Fibroblast of skin of back (primary cell): ENCODE measurements at regions not wholly inside any gene's neighbourhood (a gene's known extent, or its start where the extent isn't known, plus 50 kb on each side); places are given as distances from the start of the nearest gene placed in this dataset.
"Not testable (repeated sequence)": the region's sequence is repeated elsewhere in the genome, so short reads cannot be mapped to it uniquely, and the experiment has no call there.

Source experiments
- DNase-seq: peaks from one replicate; pipeline ENCODE4 v3.0.0-alpha.2; 2013

- no peak for DNase-seq
Observed at GRCh38 chr10:130957423-130957822, 354.1 kb downstream of the TCERG1L start.

- no peak for DNase-seq
Observed at GRCh38 chr10:130958003-130958402, 353.5 kb downstream of the TCERG1L start.

- no peak for DNase-seq
Observed at GRCh38 chr10:130958981-130959751, 352.4 kb downstream of the TCERG1L start.

DNA sequence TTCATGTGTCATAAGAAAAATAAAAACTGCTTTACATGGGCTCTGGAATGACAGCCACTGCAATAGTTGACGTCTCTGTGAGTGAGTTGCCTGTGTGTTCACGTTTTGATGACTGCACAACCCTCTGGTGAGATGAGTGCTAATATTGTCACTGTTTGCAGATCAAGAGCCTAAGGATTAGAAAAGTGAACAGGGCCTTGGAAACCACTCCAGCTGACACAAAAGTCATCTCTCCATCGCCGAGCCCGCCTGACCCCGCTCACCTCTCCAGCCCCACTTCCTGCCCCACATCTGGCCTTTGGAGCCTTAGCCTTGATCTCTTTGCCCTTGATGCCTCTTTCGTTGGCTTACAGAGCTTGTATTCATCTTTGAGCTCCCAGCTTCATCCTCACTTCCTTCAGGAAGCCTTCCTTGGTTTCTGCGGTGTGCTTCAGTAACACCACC is 351.7 kb downstream of the TCERG1L start:
- DNase-seq: no peak

DNA sequence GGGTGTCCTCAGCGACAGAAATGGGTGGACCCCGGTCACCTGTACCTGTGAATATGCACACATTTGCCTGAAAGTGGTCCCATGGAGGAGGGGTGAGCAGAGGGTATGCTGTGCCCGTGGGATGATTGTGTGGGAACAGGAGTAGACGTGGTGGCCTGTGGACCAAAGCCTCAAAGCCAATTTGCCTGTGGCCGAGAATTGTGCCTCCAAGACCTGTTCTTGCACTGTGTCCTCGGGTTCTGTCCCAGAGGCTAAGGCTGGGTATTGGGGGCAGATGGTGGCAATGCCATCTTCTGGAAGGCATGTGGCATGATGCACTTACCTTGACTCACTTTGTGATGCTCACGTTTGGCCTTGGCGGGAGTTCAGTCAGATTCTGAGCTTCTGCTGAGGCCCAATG is 351.0 kb downstream of the TCERG1L start:
- no peak for DNase-seq

DNA sequence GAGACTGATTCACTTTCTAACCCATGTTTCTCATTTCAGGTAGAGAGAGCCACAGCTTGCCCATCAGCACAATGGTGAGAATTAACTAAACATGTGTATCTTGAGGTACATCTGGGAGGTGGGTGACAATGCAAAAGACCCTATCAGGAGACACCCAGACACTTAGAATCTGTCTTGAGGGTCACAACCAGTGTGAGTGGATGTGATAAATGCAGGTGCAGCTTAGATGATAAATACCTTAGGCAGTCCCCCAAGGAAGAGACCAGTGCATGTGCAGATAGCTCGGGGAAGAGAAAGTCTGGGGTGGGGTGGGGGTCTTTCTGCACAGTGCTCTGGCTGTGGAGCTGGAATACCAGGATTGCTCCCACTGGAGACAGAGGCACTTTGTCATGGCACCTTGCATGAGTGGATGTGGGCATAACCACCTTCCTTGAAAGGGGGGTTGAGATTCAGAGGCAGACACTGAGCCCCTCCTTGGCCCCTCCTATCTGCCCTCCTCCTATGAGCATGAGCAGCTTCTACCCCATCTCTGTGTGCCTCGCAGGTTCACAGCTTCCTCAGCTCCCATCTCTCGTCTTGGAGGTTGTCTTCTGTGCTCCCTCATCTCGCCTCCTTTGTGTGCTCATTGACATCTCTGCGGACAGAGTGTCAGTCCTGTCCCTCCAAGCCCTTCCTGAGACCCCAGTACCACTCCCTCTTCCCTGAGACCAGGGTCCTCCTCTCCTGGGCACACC is 349.8 kb downstream of the TCERG1L start:
- DNase-seq: no peak

GRCh38 chr10:130962240-130963051 is 349.1 kb downstream of the TCERG1L start:
- DNase-seq: no peak

DNA sequence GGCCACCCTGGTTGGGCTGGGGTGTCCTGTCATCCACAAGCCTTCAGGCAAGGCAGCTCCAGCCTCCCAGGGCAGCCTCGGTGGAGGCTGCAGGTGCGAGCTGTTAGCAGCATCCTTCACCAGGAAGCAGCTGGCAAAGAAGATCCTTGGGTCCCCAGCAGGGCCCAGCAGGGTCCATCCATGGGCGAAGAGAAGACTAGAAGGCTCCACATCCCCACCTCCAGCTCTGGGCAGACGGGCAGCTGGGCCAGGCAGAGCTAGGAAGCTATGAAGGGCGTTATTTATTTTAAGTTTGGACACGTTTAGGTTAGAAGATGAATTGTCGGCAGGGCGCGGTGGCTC is 348.5 kb downstream of the TCERG1L start:
- no peak for DNase-seq

- no peak for DNase-seq
Observed at GRCh38 chr10:130963786-130964522, 347.6 kb downstream of the TCERG1L start.

GRCh38 chr10:130964771-130965170 is 346.8 kb downstream of the TCERG1L start:
- no peak for DNase-seq

- DNase-seq: no peak
Observed at GRCh38 chr10:130967161-130967560, 344.4 kb downstream of the TCERG1L start.

- DNase-seq: no peak
Observed at GRCh38 chr10:130967784-130968183, 343.7 kb downstream of the TCERG1L start.

- DNase-seq: no peak
Observed at GRCh38 chr10:130968511-130968910, 343.0 kb downstream of the TCERG1L start.

DNA sequence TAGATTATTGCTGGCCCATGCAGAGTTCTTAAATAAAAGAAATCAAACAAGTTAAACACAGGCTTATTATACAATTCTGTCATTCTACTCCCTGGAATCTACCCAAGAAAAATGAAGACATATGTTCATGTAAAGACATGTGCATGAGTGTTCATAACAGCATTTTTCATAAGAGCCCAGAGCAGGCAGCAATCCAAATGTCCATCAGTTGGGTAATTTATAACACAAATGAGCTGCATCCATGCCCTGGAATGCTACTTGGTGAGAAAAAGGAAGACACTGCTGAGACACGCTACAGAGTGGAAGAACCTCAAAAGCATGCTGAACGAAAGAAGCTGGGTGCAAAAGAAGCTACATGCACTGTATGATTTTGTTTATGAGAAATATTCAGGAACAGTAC is 342.6 kb downstream of the TCERG1L start:
- DNase-seq: no peak

DNA sequence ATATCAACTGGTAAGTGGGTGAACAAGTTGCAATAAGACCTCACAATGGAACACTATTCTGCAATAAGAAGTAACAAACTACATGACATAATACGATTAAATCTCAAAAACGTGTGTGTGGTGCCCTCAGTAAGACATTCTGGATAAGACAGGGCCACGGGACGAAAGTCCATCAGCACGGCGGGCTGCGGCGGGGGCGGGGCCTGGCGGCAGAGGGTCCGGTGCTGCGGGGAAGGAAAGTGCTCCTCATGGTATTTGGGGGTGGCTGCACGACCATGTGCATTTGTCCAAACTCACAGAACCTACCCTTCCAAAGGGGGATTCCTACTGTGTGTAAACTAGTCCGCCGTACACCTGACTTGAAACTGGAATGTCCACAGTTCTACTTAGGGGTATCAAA is 341.8 kb downstream of the TCERG1L start:
- DNase-seq: no peak

DNA sequence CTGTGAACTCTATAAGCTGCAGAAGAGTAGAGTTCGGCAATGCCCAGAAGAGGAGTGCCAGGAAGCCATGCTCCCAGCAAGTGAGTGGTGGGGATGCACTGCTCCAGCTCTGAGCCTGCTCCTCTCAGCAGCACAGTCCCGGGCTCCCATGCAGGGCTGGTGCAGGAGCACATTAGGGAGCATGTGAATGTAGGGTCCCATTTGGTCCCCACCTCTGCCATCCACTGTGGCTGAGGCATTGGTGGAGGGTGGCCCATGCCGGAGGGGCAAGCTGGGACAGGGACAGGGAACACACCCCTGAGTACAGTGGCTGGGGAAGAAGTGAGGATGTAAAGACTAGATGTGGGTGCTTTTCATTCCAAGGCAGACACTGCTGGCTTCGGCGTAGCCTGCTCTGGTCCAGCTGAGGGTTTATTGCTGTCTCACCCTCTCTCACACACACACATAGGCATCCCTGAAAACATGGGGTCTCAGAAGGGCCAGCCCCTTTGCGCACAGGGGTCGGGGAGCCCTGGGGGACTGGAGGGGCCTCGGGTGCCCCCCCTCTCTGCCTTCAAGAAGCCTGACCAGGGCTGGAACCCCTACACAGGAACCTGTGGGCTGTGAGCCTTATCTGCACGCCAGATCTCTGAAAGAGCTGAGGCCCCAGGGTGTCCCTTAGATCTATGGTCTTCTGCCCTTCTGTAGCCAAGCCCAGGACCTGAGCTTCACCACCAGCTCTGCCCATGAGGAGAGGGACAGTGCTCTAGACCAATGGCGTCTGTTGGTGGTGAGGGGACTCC is 341.0 kb downstream of the TCERG1L start:
- DNase-seq: no peak

GRCh38 chr10:130971123-130971435 is 340.4 kb downstream of the TCERG1L start:
- no peak for DNase-seq

DNA sequence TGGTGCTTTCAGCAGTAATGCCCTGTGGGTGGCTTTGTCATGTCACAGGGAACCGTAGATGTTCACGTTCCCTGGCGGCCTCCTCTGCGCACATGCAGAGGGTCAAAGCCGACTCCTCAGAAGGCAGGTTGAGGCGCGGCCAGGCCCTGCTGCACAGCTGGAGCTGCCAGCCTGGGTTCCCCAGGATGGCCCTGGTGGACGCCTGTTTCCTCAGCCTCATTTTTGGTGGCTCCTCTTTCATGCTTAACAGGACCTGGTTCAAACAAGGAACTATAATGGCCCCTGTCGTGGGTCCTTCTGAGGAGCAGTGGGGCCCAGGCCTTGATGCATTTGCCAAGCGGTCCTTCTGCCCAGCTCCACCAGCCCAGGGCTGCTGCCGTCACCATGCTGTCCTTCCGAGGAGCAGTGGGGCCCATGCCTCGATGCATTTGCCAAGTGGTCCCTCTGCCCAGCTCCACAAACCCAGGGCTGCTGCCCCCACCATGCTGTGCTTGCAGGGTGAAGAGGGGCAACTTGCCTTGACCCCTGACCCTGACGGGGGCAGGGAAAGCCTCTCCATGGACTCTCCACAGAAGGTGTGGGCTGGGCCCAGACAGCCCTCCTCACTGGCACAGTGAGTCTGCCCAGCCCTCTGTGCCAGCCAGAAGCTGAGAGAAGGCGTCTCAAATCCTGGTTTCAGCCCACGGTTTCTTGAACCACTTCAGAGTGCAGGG is 338.2 kb downstream of the TCERG1L start:
- DNase-seq: no peak

- no peak for DNase-seq
Observed at GRCh38 chr10:130974166-130974565, 337.4 kb downstream of the TCERG1L start.

DNA sequence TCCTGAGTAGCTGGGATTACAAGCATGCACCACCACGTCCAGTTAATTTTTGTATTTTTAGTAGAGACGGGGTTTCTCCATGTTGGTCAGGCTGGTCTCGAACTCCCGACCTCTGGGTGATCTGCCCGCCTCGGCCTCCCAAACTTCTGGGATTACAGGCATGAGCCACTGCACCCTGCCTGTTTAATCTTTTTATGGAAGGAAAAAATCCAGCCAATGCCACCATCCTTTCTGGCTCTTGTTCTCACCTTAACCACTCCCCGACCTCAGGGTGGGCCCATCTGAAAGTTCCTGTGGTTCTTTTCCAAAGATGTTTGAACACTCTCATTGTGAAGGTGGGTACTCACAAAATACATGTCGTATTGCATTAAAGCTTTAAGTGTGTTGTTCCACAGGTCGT is 336.2 kb downstream of the TCERG1L start:
- DNase-seq: not testable (repeated sequence)

DNA sequence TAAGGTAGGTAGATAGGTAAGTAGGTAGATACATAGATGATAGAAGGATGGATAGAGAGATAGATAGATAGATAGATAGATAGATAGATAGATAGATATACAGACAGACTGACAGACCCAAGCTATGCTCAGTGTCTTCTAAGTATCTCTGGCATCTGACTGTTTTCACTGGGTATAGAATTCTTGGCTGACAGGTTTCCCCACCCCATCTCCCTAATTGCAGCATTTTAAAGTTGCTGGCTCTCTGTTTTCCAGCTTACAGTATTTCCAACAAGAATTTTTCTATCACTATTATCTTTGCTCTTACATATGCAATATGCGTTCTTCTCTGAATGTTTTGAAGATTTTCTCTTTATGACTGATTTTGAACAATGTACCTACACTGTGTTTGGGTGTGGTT is 328.7 kb downstream of the TCERG1L start:
- DNase-seq: no peak
